ENCODE measurements at regions not wholly inside any gene's neighbourhood (a gene's known extent, or its start where the extent isn't known, plus 50 kb on each side); places are given as distances from the start of the nearest gene placed in this dataset.
"Not testable (repeated sequence)": the region's sequence is repeated elsewhere in the genome, so short reads cannot be mapped to it uniquely, and the experiment has no call there.

DNA sequence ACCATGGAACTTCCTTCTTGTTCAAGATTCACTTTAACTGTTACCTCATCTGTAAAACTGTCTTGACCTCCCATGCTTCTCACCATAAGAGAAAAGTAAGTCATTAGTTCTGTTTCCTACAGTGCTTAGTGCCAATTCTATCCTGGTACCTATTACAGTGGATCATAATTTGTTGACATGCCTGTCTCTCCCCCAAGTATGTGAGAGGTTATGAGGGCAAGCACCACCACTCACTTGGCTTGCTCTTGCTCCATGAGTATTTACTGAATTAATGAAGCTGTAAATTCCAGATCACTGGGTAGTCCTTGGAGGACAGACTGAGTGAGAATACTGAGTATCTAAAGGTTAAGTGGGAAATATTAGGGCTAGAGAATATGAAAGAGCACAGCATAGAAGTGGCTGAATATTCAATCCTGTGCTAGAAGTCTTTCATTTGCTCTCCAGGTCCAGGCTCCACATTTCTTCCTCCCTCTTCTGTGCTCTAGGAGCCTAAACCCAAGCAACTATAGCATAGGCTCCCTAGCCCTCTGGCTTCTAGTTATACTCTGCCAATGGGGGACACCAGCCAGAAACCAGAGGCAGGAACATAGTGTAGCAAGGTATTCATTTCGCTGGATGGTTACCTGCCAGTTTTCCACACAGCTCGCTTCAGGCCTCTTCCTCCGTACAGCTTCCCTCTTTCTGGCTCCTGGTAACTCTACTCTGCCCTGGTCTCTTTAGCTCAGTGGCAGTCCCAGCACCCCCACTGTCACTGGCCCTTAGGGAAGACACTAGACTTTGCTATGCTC lies 118.2 kb upstream of the SLC5A12 start:
- DNase-seq (ENCODE audit: low spot score): no peak

DNA sequence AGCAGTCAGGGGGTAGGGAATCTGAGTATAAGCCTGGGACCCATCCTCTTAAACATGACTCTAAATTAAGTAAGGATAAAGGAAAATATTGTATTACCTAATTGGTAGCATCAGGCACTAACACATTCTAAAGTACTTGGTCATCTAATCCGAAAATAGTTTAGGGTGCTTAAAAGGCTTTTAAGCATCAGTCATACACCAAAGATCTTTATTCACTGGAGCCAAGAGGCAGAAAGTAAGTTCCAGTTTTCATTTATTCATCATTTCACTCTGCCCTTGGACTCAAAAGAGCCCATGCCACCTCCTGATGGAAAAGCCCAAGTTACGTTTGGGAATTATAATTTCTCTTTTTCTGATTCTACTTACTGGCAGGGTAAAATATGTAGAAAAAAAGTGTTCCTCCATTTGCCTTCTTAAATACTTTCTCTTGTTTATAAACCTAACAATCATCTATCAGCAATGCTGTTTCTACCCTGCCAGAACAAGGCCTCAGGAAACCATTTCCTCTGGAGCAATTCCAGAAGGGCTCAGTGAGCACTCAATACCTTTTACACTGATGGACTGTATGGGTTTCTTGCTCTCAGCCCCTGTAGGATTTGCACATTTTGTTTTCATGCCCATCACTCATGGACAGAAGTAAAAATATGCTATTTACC lies 120.1 kb upstream of the SLC5A12 start:
- no peak for DNase-seq (ENCODE audit: low spot score)

DNA sequence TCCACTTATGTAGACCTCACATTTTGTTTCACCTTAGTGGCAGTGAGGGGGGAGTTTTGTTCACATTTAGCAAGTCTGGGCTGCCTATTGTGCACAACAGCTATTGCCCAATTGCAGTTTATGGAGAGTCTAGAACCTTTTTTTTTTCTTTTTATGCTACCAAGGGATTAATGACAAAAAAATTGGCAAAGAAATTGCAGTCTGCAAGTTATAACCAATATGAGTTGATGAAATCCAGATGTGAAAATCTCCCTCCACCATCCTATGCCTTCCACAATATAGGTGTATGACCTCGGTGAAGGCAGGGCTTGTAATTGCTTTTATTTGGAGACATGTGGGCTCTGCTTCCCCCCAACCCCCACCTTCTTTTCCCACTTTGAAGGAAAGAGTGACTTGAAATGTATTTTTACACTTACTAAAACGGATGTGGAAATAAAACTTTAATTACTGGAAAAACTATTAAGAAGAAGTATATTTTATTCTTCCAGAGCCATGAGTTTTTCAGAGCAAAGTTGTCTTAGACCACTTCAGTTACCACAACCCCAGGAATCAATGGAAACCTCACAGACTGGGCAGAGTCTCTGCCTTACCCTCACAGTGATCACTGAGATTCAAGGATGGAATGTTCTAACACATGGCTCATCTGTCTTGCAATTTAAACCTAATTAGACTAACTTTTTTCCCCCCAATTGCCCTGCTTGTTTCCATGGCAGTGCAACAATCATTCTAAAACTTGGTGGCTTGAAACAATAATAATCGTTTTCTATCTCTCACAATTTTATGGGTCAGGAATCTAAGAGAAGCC lies 120.8 kb upstream of the SLC5A12 start:
- DNase-seq (ENCODE audit: low spot score): no peak

DNA sequence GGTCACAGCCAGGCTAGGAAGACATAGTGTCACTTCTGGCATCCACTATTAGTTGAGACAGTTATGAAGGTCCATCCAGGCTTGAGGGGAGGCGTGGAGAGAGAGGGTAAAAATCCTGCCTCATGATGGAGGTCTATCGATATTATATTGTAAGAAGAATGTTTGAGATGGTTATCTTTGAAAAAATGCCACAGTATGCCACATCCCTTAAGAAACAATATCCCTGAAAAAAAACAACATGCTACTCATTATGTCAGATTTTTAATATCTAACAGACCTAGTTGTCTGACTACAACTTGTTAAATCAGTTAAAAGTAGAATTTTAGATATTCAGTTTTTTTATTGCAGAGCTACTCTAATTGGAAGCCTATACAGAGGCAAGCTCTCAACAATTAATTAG lies 121.7 kb upstream of the SLC5A12 start:
- DNase-seq (ENCODE audit: low spot score): no peak

DNA sequence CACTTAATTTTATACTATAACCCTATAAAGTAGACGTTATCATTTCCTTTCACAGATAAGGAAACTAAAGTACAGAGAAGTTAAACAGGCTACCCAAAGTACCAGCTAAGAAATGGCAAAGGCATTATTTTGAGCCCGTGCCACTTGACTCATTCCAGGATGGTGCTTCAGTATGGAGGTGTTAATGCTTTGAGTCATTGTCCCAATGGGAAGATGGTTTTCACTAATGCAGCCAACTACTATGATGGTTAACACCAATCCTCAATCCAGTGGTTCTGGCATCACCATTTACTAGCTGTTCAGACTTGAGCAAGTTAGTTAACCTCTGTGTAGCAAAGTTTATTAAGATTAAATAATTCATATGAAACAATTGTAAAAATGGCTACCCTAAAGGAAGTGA lies 123.1 kb upstream of the SLC5A12 start:
- no peak for DNase-seq (ENCODE audit: low spot score)

DNA sequence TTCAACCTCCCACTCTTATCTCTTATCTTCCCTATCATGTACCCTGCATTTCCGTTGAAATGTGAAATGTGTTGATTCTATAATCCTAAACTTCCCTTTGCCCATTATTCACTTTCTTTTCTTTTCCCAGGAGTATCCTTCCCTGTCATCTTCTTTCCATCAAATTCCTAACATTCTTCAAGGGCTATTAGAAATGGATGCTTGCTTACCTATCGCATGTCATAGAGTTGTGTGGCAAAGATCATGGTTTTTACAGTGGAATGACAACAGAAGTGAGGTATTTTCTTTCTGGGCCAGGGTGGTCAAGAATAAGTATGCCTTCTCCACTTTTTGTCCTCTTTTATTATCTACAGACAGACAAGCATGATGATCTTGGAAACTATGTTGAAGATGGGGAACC lies 124.4 kb upstream of the SLC5A12 start:
- DNase-seq (ENCODE audit: low spot score): no peak

DNA sequence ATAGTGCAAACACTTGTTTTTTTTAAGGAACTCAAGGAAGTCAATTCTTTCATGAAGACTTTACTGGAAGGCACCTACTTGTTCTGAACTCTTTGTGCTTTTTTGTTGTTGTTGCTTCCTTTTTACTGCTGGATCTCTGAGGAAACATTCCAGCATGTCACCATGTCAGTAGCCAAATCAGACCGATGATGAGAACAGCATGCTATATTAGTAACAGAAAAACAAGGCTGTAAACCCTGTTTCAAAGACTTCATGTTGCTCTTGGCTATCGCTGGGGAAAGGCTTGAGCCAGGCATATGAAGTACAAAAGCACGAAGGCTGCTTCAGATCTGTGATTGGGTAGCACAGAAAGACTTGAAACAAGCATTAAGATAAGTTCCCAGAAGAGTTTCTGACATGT lies 125.6 kb upstream of the SLC5A12 start:
- DNase-seq (ENCODE audit: low spot score): no peak

DNA sequence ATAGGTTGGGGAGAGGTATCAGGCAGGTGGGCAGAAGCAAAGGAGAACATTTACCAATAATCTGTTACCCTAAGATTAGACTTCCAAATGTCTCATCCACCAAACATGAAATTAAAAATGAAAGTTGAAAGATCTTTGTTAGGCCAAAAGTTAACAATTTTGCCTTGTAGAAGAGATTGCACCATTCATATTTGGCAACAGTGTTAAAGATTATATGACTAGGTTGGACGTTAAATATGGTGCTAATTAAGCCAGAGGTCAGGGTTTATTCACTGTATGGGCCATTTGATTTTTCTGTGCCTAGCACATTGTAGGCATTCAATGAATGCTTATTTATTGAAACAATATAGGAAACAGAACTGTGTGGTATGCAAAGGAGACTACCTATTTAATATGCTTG lies 126.1 kb upstream of the SLC5A12 start:
- no peak for DNase-seq (ENCODE audit: low spot score)

DNA sequence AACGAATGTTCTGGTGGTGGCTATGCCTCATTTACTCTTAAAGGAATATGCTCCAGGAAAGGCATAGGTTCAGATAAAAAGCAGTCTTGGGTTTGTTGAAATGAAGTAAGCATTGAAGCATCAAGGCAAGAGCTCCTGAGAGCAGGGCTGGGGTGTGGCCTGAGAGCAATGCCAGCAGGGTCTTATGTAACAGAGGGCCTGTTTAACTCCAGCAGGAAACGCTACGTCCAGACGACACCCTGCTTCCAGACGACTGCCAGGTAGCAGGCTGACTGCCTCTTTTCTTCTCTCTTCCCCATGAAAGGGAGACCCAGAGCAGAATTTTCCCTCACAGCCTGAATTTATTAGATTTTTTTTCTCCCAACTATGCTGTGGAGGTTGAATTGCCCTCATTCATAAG lies 127.2 kb upstream of the SLC5A12 start:
- DNase-seq (ENCODE audit: low spot score): no peak

DNA sequence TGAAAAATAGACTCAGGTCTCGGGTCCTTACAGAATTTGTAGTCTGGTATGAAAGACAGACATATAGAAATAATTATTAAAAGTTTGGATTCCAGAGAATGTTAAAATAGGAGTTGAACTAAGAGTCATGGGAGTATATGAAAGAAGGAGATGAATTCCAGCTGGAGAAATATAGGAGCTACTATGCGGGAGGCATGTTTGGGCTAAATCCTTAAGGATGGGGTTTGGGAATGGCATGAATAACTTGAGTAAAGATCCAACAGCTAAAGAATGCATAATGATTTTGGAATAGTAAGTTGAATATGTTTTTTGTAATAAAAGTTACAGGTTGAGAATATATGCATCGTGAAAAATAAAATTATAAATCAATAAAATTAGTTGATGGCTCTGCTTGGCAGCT lies 129.4 kb upstream of the SLC5A12 start:
- DNase-seq (ENCODE audit: low spot score): no peak

DNA sequence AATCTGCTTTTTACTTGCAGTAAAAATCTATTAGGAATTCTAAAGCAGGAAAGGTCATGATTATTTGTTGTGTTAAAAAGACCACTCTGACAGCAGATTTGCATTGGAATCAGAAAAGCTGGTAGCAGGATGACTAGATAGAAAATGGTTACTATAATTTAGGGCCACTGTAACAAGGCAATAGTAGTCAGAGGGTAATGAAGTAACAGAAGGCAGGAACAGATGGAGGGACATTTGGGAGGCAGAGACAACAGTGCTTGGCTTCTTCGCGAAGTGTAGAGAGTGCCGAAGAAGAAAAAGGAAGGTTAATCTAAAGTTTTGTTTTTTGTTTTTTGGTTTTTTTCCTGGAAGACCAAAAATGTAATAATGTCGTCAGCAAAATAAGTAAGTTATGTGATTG lies 129.8 kb upstream of the SLC5A12 start:
- DNase-seq (ENCODE audit: low spot score): no peak

DNA sequence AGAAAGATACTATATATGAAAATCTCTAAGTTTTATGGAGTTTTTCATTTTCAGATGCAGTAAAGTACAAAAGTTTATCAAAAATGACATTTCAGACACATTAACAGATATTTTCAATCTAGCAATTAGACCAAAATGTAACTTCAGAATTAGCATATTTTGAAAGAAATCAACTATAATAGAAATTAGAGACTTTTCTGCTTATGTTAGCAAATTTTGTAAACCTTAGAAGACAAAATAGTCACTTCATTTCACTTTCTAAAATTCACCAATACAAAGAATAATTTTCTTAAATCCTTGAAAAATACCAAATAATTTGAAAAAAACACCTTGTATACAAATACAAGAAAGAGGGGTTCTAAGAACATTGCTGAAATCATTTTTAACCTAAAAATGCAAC lies 135.8 kb upstream of the FIBIN start:
- no peak for DNase-seq (ENCODE audit: low spot score)

DNA sequence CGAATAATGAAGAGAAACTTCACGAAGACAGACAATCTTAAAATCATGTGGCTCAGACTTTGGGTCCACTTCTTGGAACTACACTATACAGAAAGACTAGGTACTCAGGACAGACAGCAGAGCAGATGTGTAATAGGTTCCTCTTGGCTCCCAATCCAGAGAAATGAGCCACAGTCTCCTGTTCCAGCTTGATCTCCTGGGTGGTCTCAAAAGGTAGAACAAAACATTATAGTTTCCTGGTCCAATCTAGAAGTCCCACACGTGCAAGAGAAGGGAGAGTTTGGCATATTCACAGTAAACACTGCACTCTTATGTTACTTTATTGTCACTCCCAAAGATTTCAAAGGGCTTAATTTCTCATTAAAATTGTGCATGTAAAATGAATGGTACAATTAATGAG lies 134.5 kb upstream of the FIBIN start:
- no peak for DNase-seq (ENCODE audit: low spot score)

DNA sequence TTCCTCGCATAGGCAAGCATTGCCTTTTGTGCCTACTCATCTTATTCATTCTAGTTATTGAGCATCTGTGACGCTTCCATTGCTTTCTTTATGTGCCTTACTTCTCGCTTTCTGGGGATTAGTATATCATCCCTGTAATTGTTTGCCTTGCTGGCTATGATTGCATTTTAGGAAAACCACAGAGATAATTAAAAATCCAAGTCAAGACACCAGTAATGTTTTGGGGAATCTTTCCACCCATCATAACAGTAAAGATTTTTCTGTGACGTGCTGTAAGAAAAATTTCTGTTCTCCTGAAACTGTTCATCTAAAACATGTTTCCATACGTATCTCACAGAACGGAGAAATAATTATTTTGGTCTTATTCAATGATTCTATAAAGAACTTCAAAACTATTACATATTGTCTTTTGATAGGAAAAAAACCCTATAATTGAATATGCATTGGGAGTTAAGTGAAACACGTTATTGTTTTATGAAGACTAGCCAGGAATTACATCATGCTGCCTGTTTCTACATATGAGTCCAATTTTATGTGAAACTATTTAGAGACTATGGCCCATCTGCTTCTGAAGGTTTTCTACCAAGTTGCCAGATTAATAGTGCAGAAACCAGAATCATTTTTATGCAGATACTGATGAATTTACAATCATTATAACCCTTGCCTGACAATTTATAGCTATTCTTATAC lies 133.7 kb upstream of the FIBIN start:
- no peak for DNase-seq (ENCODE audit: low spot score)

DNA sequence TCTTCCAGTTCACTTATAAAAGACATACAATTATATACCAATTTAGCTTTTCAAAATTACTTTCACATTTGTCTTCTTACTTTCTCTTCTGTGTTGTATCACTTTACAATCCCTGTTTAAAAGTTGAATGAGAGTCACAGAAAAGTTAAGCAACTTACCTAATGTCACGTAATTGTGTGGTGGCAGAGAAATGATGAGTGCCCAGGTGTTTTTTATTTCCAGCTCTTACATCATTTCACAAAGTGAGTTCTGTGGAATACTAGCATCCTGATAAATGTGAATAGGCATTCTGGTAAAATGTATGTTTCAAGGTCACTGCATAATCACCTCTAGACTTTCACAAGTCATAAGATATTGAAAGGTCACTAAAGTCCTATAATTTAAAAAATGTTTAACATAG lies 133.0 kb upstream of the FIBIN start:
- DNase-seq (ENCODE audit: low spot score): peak; percentile 33

DNA sequence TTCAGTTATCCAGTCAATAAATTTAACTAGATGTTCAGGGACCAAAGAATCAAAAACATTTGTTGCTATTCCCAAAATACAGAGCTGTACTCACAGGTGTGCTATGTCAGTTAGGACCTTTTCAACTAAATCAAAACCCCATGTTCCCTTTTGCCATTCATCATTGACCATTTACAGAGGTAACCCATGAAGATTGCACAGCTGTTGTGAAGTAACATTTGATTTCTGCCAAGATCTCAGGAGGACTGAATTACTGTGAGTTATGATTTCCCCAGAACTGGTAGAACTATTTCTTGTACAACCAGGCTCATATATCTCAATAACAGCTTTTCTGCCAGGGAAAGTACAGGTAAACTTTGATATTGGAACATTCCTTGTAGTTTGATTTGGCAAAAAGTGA lies 131.1 kb upstream of the FIBIN start:
- no peak for DNase-seq (ENCODE audit: low spot score)

DNA sequence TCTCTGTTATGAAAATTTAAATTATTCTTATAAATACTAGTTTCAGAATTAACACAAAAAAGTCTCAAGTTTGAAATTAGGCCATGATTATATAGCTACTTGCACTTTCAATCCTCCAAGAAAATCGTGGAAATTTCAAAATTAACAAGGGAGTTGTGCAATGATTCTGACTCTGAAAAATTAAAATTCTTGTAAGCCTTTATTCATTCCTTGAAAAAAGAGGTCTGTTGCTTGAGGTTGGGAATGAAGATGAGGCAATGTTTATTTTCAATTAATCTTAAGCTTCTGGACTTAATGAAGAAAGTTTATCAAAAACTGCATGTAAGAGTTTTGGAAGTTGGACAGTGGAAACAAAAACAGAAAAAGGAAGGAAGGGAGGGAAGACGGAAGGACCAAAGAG lies 128.2 kb upstream of the FIBIN start:
- DNase-seq (ENCODE audit: low spot score): no peak

DNA sequence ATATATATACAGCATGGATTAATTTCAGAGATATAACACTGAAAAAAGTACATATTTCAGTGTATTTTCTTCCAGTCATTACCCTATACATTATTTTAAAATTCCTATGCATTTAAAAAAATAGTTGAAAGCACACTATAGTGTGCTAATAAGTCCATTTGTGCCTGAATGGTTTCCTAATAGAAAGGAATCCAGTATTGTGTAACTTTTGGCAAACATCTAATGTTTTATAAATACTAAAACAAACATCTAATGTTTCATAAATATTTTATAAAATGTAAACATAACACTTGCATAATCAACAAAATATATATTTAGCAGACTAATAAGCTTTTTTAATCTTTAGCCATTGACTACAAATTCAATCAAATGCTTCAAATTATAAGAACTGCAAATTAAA lies 126.6 kb upstream of the FIBIN start:
- no peak for DNase-seq (ENCODE audit: low spot score)

DNA sequence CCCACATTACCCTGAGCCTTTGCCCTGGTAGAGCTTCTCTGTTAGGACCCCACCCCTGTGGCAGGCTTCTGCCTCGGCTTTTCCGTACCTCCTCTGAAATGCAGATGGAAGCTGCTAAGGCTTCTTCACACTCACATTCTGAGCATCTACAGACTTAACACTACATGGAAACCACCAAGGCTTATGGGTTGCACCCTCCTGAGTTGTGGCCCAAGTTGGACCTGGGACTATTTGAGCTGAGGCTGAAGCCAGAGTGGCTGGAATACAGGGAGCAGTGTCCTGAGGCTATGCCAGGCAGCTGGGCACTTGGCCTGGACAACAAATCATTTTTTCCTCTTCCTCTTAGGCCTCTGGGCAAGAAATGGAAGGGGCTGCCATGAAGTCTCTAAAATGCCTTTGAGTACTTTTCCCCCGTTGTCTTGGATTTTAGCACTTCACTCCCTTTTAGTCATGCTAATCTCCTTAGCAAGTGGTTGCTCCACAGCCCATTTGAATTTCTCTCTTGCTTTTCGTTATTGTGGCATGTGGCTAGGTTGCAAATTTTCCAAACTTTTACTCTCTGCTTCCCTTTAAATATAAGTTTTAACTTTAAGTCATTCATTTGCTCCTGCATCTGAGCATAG lies 114.8 kb upstream of the FIBIN start:
- DNase-seq (ENCODE audit: low spot score): no peak

DNA sequence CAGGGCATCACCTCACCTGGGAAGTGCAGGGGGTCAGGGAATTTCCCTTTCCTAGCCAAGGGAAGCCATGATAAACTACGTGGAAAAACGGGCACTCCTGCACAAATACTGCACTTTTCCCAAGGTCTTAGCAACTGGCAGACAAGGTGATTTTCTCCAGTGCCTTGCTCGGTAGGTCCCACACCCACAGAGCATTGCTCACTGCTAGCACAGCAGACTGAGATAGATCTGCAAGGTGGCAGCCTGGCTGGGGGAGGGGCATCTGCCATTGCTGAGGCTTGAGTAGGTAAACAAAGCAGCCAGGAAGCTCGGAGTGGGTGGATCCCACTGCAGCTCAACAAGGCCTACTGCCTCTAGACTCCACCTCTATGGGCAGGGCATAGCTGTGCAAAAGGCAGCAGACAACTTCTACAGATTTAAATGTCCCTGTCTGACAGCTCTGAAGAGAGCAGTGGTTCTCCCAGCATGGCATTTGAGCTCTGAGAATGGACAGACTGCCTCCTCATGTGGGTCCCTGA lies 111.5 kb upstream of the FIBIN start:
- DNase-seq (ENCODE audit: low spot score): not testable (repeated sequence)

DNA sequence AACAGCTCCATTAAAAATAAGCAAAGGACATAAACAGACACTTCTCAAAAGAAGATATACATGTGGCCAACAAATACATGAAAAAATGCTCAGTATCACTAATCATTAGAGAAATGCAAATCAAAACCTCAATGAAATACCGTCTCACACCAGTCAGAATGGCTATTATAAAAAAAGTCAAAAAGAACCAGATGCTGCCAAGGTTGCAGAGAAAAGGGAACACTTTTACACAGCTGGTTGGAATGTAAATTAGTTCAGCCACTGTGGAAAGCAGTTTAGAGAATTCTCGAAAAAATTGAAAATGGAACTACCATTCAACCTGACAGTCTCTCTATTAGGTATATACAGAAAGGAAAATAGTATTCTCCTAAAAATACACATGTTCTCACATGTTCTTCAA lies 102.4 kb upstream of the FIBIN start:
- no peak for DNase-seq (ENCODE audit: low spot score)

DNA sequence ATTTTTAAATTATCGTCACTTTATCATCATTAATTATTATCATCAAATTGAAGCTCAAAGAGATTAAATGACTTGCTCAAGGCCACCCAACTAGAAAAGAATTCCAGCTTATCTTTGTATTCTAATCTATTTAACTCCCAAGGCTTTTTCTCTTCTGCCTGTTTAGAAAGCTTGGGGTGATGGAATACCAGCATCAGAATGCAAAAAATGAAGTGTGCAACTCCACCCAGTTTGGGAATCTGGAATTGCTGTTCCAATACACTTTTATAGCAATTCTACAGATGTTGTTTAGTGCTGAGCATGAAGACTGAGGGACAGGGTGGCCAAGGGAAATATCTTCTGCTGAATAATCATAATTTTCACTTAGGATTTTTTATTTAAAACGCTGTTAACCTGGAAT lies 97.2 kb upstream of the FIBIN start:
- no peak for DNase-seq (ENCODE audit: low spot score)
